GM08714 (cell line): ENCODE measurements at regions not wholly inside any gene's neighbourhood (a gene's known extent, or its start where the extent isn't known, plus 50 kb on each side); places are given as distances from the start of the nearest gene placed in this dataset.

Source experiments
- H3K4me3 ChIP-seq: fragments of 200-500 bp; sonication (Bioruptor generic); 2 replicates; pipeline ENCODE4 v1.5.1; 2014; ENCODE audit warnings: mild to moderate bottlenecking, low read length, inconsistent platforms
- ZNF274 ChIP-seq: IDR thresholded peaks from 2 replicates; pipeline ENCODE4 v1.6.1; 2012; ENCODE audit warnings: mild to moderate bottlenecking, low read depth, low read length

GRCh38 chr12:105960319-105961083 lies 178.3 kb downstream of the NUAK1 start:
- TF ChIP-seq ZNF274 = no peak
- H3K4me3 ChIP-seq = no peak overlapping the region

- no peak for TF ChIP-seq ZNF274
- H3K4me3 ChIP-seq = no peak overlapping the region
These were observed 176.7 kb downstream of the NUAK1 start for GRCh38 chr12:105961821-105962671.

- H3K4me3 ChIP-seq = no peak overlapping the region
- TF ChIP-seq ZNF274 = no peak
These were observed 171.5 kb downstream of the NUAK1 start for GRCh38 chr12:105967038-105967776.

GRCh38 chr12:105968025-105968424 lies 170.7 kb downstream of the NUAK1 start:
- TF ChIP-seq ZNF274 = no peak
- no peak overlapping the region for H3K4me3 ChIP-seq

- TF ChIP-seq ZNF274 = no peak
These were observed 167.9 kb downstream of the NUAK1 start for GRCh38 chr12:105970885-105971284.

GRCh38 chr12:105974738-105975137 lies 164.0 kb downstream of the NUAK1 start:
- no peak overlapping the region for H3K4me3 ChIP-seq
- no peak for TF ChIP-seq ZNF274

More at GRCh38 chr12:105970885-105971284, 167.9 kb downstream of the NUAK1 start:
- H3K4me3 ChIP-seq = no peak overlapping the region

GRCh38 chr12:105975351-105975750 lies 163.4 kb downstream of the NUAK1 start:
- no peak overlapping the region for H3K4me3 ChIP-seq
- TF ChIP-seq ZNF274 = no peak

GRCh38 chr12:105977236-105977635 lies 161.5 kb downstream of the NUAK1 start:
- H3K4me3 ChIP-seq = no peak overlapping the region
- no peak for TF ChIP-seq ZNF274

GRCh38 chr12:105977652-105978051 lies 161.1 kb downstream of the NUAK1 start:
- no peak overlapping the region for H3K4me3 ChIP-seq
- TF ChIP-seq ZNF274 = no peak

- H3K4me3 ChIP-seq = no peak overlapping the region
- TF ChIP-seq ZNF274 = no peak
These were observed 160.5 kb downstream of the NUAK1 start for GRCh38 chr12:105978276-105978675.

GRCh38 chr12:105978686-105979085 lies 160.1 kb downstream of the NUAK1 start:
- no peak overlapping the region for H3K4me3 ChIP-seq
- no peak for TF ChIP-seq ZNF274

GRCh38 chr12:105980085-105980484 lies 158.7 kb downstream of the NUAK1 start:
- no peak for TF ChIP-seq ZNF274
- no peak overlapping the region for H3K4me3 ChIP-seq

- no peak for TF ChIP-seq ZNF274
- H3K4me3 ChIP-seq = no peak overlapping the region
These were observed 158.2 kb downstream of the NUAK1 start for GRCh38 chr12:105980533-105980932.

- TF ChIP-seq ZNF274 = no peak
- no peak overlapping the region for H3K4me3 ChIP-seq
These were observed 156.7 kb downstream of the NUAK1 start for GRCh38 chr12:105982022-105982421.

- TF ChIP-seq ZNF274 = no peak
- H3K4me3 ChIP-seq = no peak overlapping the region
These were observed 155.0 kb downstream of the NUAK1 start for GRCh38 chr12:105983622-105984320.
